Suprapubic skin (tissue), 4 donors: ENCODE measurements at regions not wholly inside any gene's neighbourhood (a gene's known extent, or its start where the extent isn't known, plus 50 kb on each side); places are given as distances from the start of the nearest gene placed in this dataset.

Experiments used
- DNase-seq, 2 donors: peaks; one replicate each; pipeline ENCODE4 v3.0.0-alpha.2; 2019; ENCODE audit warnings: low spot score in 2 of 2
- H3K27ac ChIP-seq: fragments of 200-600 bp; sonication (generic); one replicate; pipeline ENCODE4 v1.5.1; 2019
- H3K27me3 ChIP-seq: fragments of 200-600 bp; sonication (generic); one replicate; pipeline ENCODE4 v1.5.1; 2019
- H3K36me3 ChIP-seq: fragments of 200-600 bp; sonication (generic); one replicate; pipeline ENCODE4 v1.5.1; 2019
- H3K4me1 ChIP-seq: fragments of 200-600 bp; sonication (generic); one replicate; pipeline ENCODE4 v1.5.1; 2019
- H3K4me3 ChIP-seq: fragments of 200-600 bp; sonication (generic); one replicate; pipeline ENCODE4 v1.5.1; 2019; ENCODE audit warnings: mild to moderate bottlenecking
- H3K9me3 ChIP-seq: fragments of 200-600 bp; sonication (generic); one replicate; pipeline ENCODE4 v1.5.1; 2019
- EP300 ChIP-seq: sonication (generic); formaldehyde crosslinking; IDR thresholded peaks from one replicate; pipeline ENCODE4 v1.6.1; 2017; ENCODE audit warnings: antibody characterized with exemption
- POLR2A ChIP-seq, 2 donors: fragments of 450-650 bp; IDR thresholded peaks; one replicate each; pipeline ENCODE4 v1.6.1; 2017; ENCODE audit warnings: antibody characterized with exemption in 2 of 2, mild to moderate bottlenecking in 2 of 2, moderate library complexity in 2 of 2
- POLR2AphosphoS5 ChIP-seq, 3 donors: sonication (generic); formaldehyde crosslinking; IDR thresholded peaks; one replicate each; pipeline ENCODE4 v1.6.1; 2017; ENCODE audit warnings: antibody characterized with exemption in 3 of 3
- WGBS: methylation state at CpG from one replicate; pipeline ENCODE4 v1.1.5; 2018; 5-methylcytosine and 5-hydroxymethylcytosine counted together
- TF ChIP-seq, protein P1 (sequence below), 2 donors: fragments of 200-600 bp in 1 of 2; fragments of 450-650 bp in 1 of 2; sonication (generic) in 1 of 2; IDR thresholded peaks; one replicate each; pipeline ENCODE4 v1.5.1; 2016 to 2019; ENCODE audit warnings: antibody characterized with exemption in 2 of 2, mild to moderate bottlenecking in 1 of 2, moderate library complexity in 1 of 2

DNA sequence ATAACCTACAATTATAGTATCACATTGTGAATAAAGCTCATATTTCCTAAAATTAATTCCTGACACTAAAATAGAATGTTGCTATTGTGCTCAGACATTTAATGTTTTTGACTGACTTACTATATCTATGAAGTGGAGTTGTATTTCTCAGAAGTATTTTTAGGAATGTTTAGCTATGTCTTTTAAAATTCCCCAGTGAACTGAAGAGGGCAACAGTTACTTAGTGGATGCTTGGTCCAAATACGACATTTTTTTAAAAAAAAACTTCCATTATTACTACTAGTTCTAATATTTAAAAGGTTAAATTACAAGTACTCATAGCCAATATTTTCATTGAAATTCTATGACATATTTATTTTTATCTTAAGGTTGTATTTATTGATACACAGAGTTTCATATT lies 460.2 kb downstream of the COL12A1 start:
- H3K4me1 ChIP-seq, result peaks cover 4% of the 10 kb centered on the region
- no peaks in the 10 kb centered on the region for H3K9me3 ChIP-seq
- no peak for TF ChIP-seq POLR2AphosphoS5 (IDR thresholded peaks at IDR 0.05)
- no peak for TF ChIP-seq EP300
- no peak for TF ChIP-seq POLR2A (IDR thresholded peaks at IDR 0.05)
- TF ChIP-seq, protein P1, sequence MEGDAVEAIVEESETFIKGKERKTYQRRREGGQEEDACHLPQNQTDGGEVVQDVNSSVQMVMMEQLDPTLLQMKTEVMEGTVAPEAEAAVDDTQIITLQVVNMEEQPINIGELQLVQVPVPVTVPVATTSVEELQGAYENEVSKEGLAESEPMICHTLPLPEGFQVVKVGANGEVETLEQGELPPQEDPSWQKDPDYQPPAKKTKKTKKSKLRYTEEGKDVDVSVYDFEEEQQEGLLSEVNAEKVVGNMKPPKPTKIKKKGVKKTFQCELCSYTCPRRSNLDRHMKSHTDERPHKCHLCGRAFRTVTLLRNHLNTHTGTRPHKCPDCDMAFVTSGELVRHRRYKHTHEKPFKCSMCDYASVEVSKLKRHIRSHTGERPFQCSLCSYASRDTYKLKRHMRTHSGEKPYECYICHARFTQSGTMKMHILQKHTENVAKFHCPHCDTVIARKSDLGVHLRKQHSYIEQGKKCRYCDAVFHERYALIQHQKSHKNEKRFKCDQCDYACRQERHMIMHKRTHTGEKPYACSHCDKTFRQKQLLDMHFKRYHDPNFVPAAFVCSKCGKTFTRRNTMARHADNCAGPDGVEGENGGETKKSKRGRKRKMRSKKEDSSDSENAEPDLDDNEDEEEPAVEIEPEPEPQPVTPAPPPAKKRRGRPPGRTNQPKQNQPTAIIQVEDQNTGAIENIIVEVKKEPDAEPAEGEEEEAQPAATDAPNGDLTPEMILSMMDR (IDR thresholded peaks at IDR 0.05), result no peak
- no peak overlapping the region for H3K4me3 ChIP-seq
- H3K27ac ChIP-seq, result no peak overlapping the region
- WGBS, result 71% methylated on average over 1 of the region's 1 CpG
- no peak for DNase-seq
- no peaks in the 10 kb centered on the region for H3K36me3 ChIP-seq
- no peaks in the 10 kb centered on the region for H3K27me3 ChIP-seq

DNA sequence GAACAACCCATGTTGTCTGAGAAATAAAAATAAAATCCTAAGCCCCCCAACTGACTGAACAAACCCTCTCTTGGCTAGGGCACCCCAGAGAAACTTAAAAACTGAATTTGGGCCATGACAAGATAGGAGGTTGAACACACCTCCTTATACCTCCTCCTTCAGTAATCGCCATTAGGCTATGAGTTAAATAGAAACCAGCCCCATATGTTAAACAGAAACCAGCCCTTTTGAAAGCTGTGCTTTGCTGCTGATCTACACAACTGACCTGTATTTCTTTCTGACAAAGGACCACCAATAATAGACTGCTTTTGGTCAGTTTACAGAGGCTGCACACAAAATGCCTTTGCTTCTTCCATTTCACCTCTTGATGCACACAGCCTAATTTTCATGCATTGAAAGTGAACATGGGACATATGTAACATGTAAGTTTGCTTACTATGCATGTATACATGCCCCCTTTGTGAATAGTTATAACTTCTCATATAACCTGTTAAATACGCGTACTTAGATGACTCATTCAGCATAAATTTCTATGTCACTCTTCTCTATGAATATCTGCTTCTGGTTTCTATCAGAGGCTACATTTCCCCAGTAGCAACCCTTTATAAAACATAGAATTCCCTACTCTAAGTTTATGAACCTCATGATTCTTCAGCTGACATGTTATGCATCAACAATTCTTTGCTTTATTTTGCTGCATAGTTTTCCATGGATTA lies 462.9 kb downstream of the COL12A1 start:
- H3K27ac ChIP-seq, result no peak overlapping the region
- no peaks in the 10 kb centered on the region for H3K4me1 ChIP-seq
- TF ChIP-seq POLR2AphosphoS5 (IDR thresholded peaks at IDR 0.05) (no peak), POLR2A (IDR thresholded peaks at IDR 0.05) (no peak), EP300 (no peak)
- TF ChIP-seq, protein P1 (IDR thresholded peaks at IDR 0.05), result no peak
- H3K4me3 ChIP-seq, result no peak overlapping the region
- no peaks in the 10 kb centered on the region for H3K27me3 ChIP-seq
- 88% methylated on average over 3 of the region's 3 CpGs for WGBS
- no peaks in the 10 kb centered on the region for H3K36me3 ChIP-seq
- no peaks in the 10 kb centered on the region for H3K9me3 ChIP-seq
- DNase-seq, result no peak

GRCh38 chr6:74741646-74742045 lies 464.2 kb downstream of the COL12A1 start:
- no peak for TF ChIP-seq POLR2AphosphoS5 (IDR thresholded peaks at IDR 0.05)
- TF ChIP-seq, protein P1 (IDR thresholded peaks at IDR 0.05), result no peak
- H3K4me1 ChIP-seq, result no peaks in the 10 kb centered on the region
- WGBS, result 58% methylated on average over 1 of the region's 1 CpG
- no peaks in the 10 kb centered on the region for H3K36me3 ChIP-seq
- no peak overlapping the region for H3K27ac ChIP-seq
- H3K9me3 ChIP-seq, result no peaks in the 10 kb centered on the region
- H3K4me3 ChIP-seq, result no peak overlapping the region
- DNase-seq, result no peak
- no peaks in the 10 kb centered on the region for H3K27me3 ChIP-seq

DNA sequence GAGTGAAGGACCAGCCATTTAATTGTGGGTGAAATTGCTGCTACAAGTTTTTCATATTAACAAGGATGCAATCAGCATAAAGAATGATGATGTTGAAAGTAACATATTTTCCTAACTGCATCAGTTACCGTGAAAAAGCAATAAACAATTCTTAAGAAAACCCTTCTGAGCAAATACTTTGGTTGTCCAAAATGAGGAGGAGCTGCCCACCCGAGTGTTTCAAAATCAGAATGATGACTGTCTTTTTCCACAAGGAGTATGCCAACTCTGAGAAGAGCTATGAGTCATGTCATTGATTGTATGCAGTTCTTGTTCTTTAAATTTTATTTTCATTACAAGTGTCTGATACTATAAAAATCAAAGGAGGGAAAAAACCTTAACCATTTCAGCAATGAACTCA lies 470.5 kb downstream of the COL12A1 start:
- peak in 1 of 2 donors; percentile 59 for DNase-seq
- WGBS, result 25% methylated on average over 2 of the region's 2 CpGs
- H3K27ac ChIP-seq, result peak overlapping the region; percentile 73
- H3K9me3 ChIP-seq, result no peaks in the 10 kb centered on the region
- H3K27me3 ChIP-seq, result no peaks in the 10 kb centered on the region
- H3K4me3 ChIP-seq, result no peak overlapping the region
- TF ChIP-seq POLR2A (IDR thresholded peaks at IDR 0.05) (no peak), EP300 (no peak), POLR2AphosphoS5 (IDR thresholded peaks at IDR 0.05) (peak in 1 of 3 donors; percentile 85)
- TF ChIP-seq, protein P1 (IDR thresholded peaks at IDR 0.05), result no peak
- no peaks in the 10 kb centered on the region for H3K36me3 ChIP-seq
- H3K4me1 ChIP-seq, result no peaks in the 10 kb centered on the region

DNA sequence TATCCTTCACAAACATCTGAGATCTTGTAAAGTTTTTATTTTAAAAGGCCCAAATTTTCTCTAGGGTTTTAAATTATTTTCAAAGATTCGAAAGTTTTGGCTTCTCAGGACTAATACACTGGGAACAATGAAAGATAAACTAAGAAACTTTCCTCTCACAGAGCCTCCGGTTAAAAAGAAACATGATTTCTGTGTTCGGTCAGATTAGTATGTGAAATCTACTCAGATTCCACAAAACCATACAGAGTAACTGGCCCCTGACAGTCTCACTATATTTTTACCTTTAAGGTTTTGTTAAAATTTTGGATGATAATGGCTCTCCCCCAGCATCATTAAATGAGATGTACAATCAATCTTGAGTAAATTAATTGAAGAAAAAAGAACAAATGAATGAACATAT lies 471.0 kb downstream of the COL12A1 start:
- WGBS, result 60% methylated on average over 3 of the region's 3 CpGs
- Histone ChIP-seq H3K4me1 (no peaks in the 10 kb centered on the region), H3K9me3 (no peaks in the 10 kb centered on the region), H3K36me3 (no peaks in the 10 kb centered on the region), H3K27ac (peak overlapping the region; percentile 73), H3K27me3 (no peaks in the 10 kb centered on the region), H3K4me3 (no peak overlapping the region)
- no peak for DNase-seq
- no peak for TF ChIP-seq POLR2A (IDR thresholded peaks at IDR 0.05)
- no peak for TF ChIP-seq POLR2AphosphoS5 (IDR thresholded peaks at IDR 0.05)
- TF ChIP-seq EP300, result no peak
- TF ChIP-seq, protein P1 (IDR thresholded peaks at IDR 0.05), result no peak
